Endodermal cell (in vitro differentiated cells): ENCODE measurements at regions not wholly inside any gene's neighbourhood (a gene's known extent, or its start where the extent isn't known, plus 50 kb on each side); places are given as distances from the start of the nearest gene placed in this dataset.

Experiments used
- DNase-seq: peaks from one replicate; pipeline ENCODE4 v3.0.0-alpha.2; 2017
- H3K27ac ChIP-seq: 2 replicates; pipeline ENCODE4 v1.5.1; 2013; ENCODE audit warnings: mild to moderate bottlenecking, low read depth, low read length, moderate library complexity
- H3K27me3 ChIP-seq: 2 replicates; pipeline ENCODE4 v1.6.1; 2013; ENCODE audit warnings: mild to moderate bottlenecking, low read length, moderate library complexity; ENCODE audit not compliant: insufficient read depth, control insufficient read depth, poor library complexity, severe bottlenecking
- H3K36me3 ChIP-seq: 2 replicates; pipeline ENCODE4 v1.7.0; 2013; ENCODE audit warnings: mild to moderate bottlenecking, low read length, moderate library complexity; ENCODE audit not compliant: control insufficient read depth, insufficient read depth
- H3K4me1 ChIP-seq: one replicate; pipeline ENCODE4 v1.7.0; 2013; ENCODE audit warnings: low read length; ENCODE audit not compliant: control insufficient read depth, insufficient read depth
- H3K4me3 ChIP-seq: 2 replicates; pipeline ENCODE4 v1.5.1; 2013; ENCODE audit warnings: mild to moderate bottlenecking, low read length, moderate library complexity
- H3K9ac ChIP-seq: 2 replicates; pipeline ENCODE4 v1.6.1; 2013; ENCODE audit warnings: mild to moderate bottlenecking, low read length, moderate library complexity; ENCODE audit not compliant: poor library complexity, severe bottlenecking; ENCODE audit errors: extremely low read depth
- H3K9me3 ChIP-seq: 2 replicates; pipeline ENCODE4 v1.6.1; 2013; ENCODE audit warnings: mild to moderate bottlenecking, low read length, moderate library complexity; ENCODE audit not compliant: control insufficient read depth
- H3K27ac Mint-ChIP-seq: 2 replicates; pipeline ENCODE4 v1.8.0; 2020; ENCODE audit warnings: mixed read lengths
- H3K27me3 Mint-ChIP-seq: 2 replicates; pipeline ENCODE4 v1.8.0; 2021; ENCODE audit warnings: mild to moderate bottlenecking, mixed read lengths; ENCODE audit not compliant: insufficient read depth
- H3K36me3 Mint-ChIP-seq: 2 replicates; pipeline ENCODE4 v1.8.0; 2020; ENCODE audit warnings: low read depth, mixed read lengths
- H3K4me1 Mint-ChIP-seq: 2 replicates; pipeline ENCODE4 v1.8.0; 2020; ENCODE audit warnings: mixed read lengths
- H3K4me3 Mint-ChIP-seq: 2 replicates; pipeline ENCODE4 v1.8.0; 2020; ENCODE audit warnings: mild to moderate bottlenecking, moderate library complexity, mixed read lengths
- H3K9me3 Mint-ChIP-seq: 2 replicates; pipeline ENCODE4 v1.8.0; 2020; ENCODE audit warnings: mild to moderate bottlenecking, mixed read lengths
- CTCF ChIP-seq: fragments of 200-600 bp; sonication (generic); conservative IDR thresholded peaks from 2 replicates; pipeline ENCODE4 v1.5.0; 2021; ENCODE audit warnings: antibody characterized with exemption, mild to moderate bottlenecking
- WGBS, 2 experiments: methylation state at CpG; one replicate each; pipeline versions ENCODE4 v1.1.5 to v1.1.7; 2013; ENCODE audit warnings: missing lambda C conversion rate in 2 of 2, mixed read lengths in 1 of 2; ENCODE audit not compliant: insufficient coverage in 1 of 2, insufficient read length in 1 of 2; 5-methylcytosine and 5-hydroxymethylcytosine counted together

GRCh38 chr13:54637366-54637765 lies 1608.8 kb downstream of the OLFM4 start:
- Histone ChIP-seq H3K27ac (no peak overlapping the region), H3K27me3 (no peaks in the 10 kb centered on the region), H3K4me3 (peak overlapping the region; percentile 21), H3K4me1 (peaks cover 8% of the 10 kb centered on the region), H3K36me3 (no peaks in the 10 kb centered on the region), H3K9me3 (peaks cover 5% of the 10 kb centered on the region), H3K9ac (no peak overlapping the region)
- TF ChIP-seq CTCF, result peak; percentile 17
- Mint-ChIP-seq H3K4me1 (peaks cover 49% of the 10 kb centered on the region), H3K27me3 (no peaks in the 10 kb centered on the region), H3K36me3 (peaks cover 1% of the 10 kb centered on the region), H3K9me3 (peaks cover under 1% of the 10 kb centered on the region), H3K4me3 (no peak overlapping the region), H3K27ac (peak overlapping the region; percentile 45)
- DNase-seq, result peak; percentile 69
- 0 to 3% methylated on average over 1 of the region's 1 CpG for WGBS, 2 experiments

- Histone ChIP-seq H3K9ac (no peak overlapping the region), H3K36me3 (no peaks in the 10 kb centered on the region), H3K4me1 (peaks cover 8% of the 10 kb centered on the region), H3K9me3 (peaks cover 11% of the 10 kb centered on the region), H3K27ac (no peak overlapping the region), H3K4me3 (no peak overlapping the region), H3K27me3 (no peaks in the 10 kb centered on the region)
- Mint-ChIP-seq H3K4me3 (no peak overlapping the region), H3K27me3 (no peaks in the 10 kb centered on the region), H3K27ac (no peak overlapping the region), H3K36me3 (peaks cover 4% of the 10 kb centered on the region), H3K9me3 (peaks cover 3% of the 10 kb centered on the region), H3K4me1 (peaks cover 31% of the 10 kb centered on the region)
- TF ChIP-seq CTCF, result no peak
- no peak for DNase-seq
Measured at GRCh38 chr13:54640719-54641118, 1612.1 kb downstream of the OLFM4 start.

- peaks cover 5% of the 10 kb centered on the region for H3K4me1 ChIP-seq
- peaks cover 11% of the 10 kb centered on the region for H3K9me3 ChIP-seq
- no peaks in the 10 kb centered on the region for H3K27me3 ChIP-seq
- no peak overlapping the region for H3K27ac Mint-ChIP-seq
- no peaks in the 10 kb centered on the region for H3K27me3 Mint-ChIP-seq
- no peak for DNase-seq
- H3K4me3 ChIP-seq, result no peak overlapping the region
- H3K36me3 Mint-ChIP-seq, result peaks cover 4% of the 10 kb centered on the region
- TF ChIP-seq CTCF, result no peak
- no peak overlapping the region for H3K4me3 Mint-ChIP-seq
- H3K9me3 Mint-ChIP-seq, result peaks cover 3% of the 10 kb centered on the region
- H3K36me3 ChIP-seq, result no peaks in the 10 kb centered on the region
- peaks cover 10% of the 10 kb centered on the region for H3K4me1 Mint-ChIP-seq
- no peak overlapping the region for H3K27ac ChIP-seq
- no peak overlapping the region for H3K9ac ChIP-seq
Measured at GRCh38 chr13:54643863-54644262, 1615.2 kb downstream of the OLFM4 start.
